ENCODE measurements at regions not wholly inside any gene's neighbourhood (a gene's known extent, or its start where the extent isn't known, plus 50 kb on each side); places are given as distances from the start of the nearest gene placed in this dataset.
A peak's percentile ranks its signal among the peaks of the same experiment; 100 is the strongest.

GRCh38 chr2:216927163-216927562 is 67.3 kb upstream of the TNP1 start:
- no peaks in the 10 kb centered on the region for H3K27me3 ChIP-seq
- no peak overlapping the region for H3K27ac ChIP-seq
- no peak overlapping the region for H3K4me3 ChIP-seq
- no peaks in the 10 kb centered on the region; a peak in 1 of 22 replicates for H3K9me3 ChIP-seq (replicated peaks in 1 of 11)
- H3K9ac ChIP-seq, result no peak overlapping the region
- peak overlapping the region in 1 of 11 experiments; percentile 10; a peak in 1 of 22 replicates for H3K4me2 ChIP-seq
- TF ChIP-seq Cebpa-rat (IDR thresholded peaks at IDR 0.05), result no peak
- H4K20me1 ChIP-seq, result no peaks in the 10 kb centered on the region
- H3K36me3 ChIP-seq, result no peaks in the 10 kb centered on the region
- peaks cover 0 to 14% (median 9%) of the 10 kb centered on the region in 10 experiments; a peak in 14 of 20 replicates for H3K4me1 ChIP-seq

GRCh38 chr2:216925636-216926366 is 65.9 kb upstream of the TNP1 start:
- no peak overlapping the region for H3K27ac ChIP-seq
- H3K4me2 ChIP-seq, result no peak overlapping the region
- peaks cover 0 to 25% (median 22%) of the 10 kb centered on the region in 10 experiments; a peak in 14 of 20 replicates for H3K4me1 ChIP-seq
- TF ChIP-seq Cebpa-rat (IDR thresholded peaks at IDR 0.05), result no peak
- no peaks in the 10 kb centered on the region for H3K9me3 ChIP-seq (replicated peaks in 1 of 11)
- no peaks in the 10 kb centered on the region for H4K20me1 ChIP-seq
- no peak overlapping the region for H3K9ac ChIP-seq
- no peaks in the 10 kb centered on the region for H3K36me3 ChIP-seq
- H3K27me3 ChIP-seq, result no peaks in the 10 kb centered on the region
- no peak overlapping the region for H3K4me3 ChIP-seq

DNA sequence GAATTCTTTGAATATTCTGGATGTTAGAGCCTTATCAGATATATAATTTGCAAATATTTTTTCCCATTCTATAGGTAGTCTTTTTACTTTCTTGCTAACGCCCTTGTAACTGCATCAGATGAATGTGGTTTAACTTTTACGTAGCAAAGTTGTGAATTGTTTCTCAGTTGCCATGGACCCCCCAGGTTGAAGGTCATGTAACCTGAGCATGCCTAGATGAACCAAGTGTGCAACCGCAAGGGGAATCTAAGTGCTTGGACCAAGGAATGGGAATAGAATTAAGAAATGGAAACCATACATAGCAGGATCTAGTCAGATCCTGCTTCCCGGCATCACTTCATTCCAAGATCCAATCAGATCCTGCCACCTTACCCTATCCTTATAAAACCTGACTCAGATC is 65.1 kb upstream of the TNP1 start:
- Histone ChIP-seq H3K9ac (no peak overlapping the region), H3K27me3 (no peaks in the 10 kb centered on the region), H3K9me3 (replicated peaks in 1 of 11) (no peaks in the 10 kb centered on the region), H3K4me1 (peaks cover 0 to 33% (median 30%) of the 10 kb centered on the region in 10 experiments; a peak in 14 of 20 replicates), H3K4me2 (no peak overlapping the region), H3K4me3 (no peak overlapping the region), H3K27ac (no peak overlapping the region), H3K36me3 (no peaks in the 10 kb centered on the region), H4K20me1 (no peaks in the 10 kb centered on the region)
- TF ChIP-seq Cebpa-rat (IDR thresholded peaks at IDR 0.05), result no peak; a peak in 1 of 22 replicates

GRCh38 chr2:216923706-216924105 is 63.8 kb upstream of the TNP1 start:
- no peak overlapping the region for H3K4me2 ChIP-seq
- no peak overlapping the region for H3K9ac ChIP-seq
- H3K4me1 ChIP-seq, result peaks cover 0 to 42% (median 38%) of the 10 kb centered on the region in 10 experiments; a peak in 14 of 20 replicates
- H4K20me1 ChIP-seq, result no peaks in the 10 kb centered on the region
- H3K36me3 ChIP-seq, result no peaks in the 10 kb centered on the region
- H3K27me3 ChIP-seq, result no peaks in the 10 kb centered on the region
- H3K9me3 ChIP-seq (replicated peaks in 1 of 11), result no peaks in the 10 kb centered on the region
- no peak overlapping the region for H3K27ac ChIP-seq
- TF ChIP-seq Cebpa-rat (IDR thresholded peaks at IDR 0.05), result no peak
- no peak overlapping the region for H3K4me3 ChIP-seq

- 0 out of 22 replicates have a peak overlapping the region, but pooled peaks of 1 of the 11 experiments have one; percentile 4 for H3K27ac ChIP-seq
Observed at GRCh38 chr2:216922175-216922780, 62.4 kb upstream of the TNP1 start.

GRCh38 chr2:216920937-216921456 is 61.1 kb upstream of the TNP1 start:
- peak overlapping the region in 8 of 11 experiments; percentile 59 to 78 (median 64); a peak in 12 of 22 replicates for H3K4me2 ChIP-seq
- peaks cover 0 to 42% (median 38%) of the 10 kb centered on the region in 10 experiments; a peak in 14 of 20 replicates for H3K4me1 ChIP-seq
- H3K27me3 ChIP-seq, result no peaks in the 10 kb centered on the region
- no peaks in the 10 kb centered on the region for H3K36me3 ChIP-seq
- no peak overlapping the region for H3K27ac ChIP-seq
- H4K20me1 ChIP-seq, result no peaks in the 10 kb centered on the region
- no peaks in the 10 kb centered on the region for H3K9me3 ChIP-seq (replicated peaks in 1 of 11)
- no peak overlapping the region for H3K4me3 ChIP-seq
- H3K9ac ChIP-seq, result no peak overlapping the region
- no peak for TF ChIP-seq Cebpa-rat (IDR thresholded peaks at IDR 0.05)

More at GRCh38 chr2:216922175-216922780, 62.4 kb upstream of the TNP1 start:
- Histone ChIP-seq H3K4me1 (peaks cover 0 to 42% (median 38%) of the 10 kb centered on the region in 10 experiments; a peak in 14 of 20 replicates), H3K9me3 (replicated peaks in 1 of 11) (no peaks in the 10 kb centered on the region), H3K4me3 (no peak overlapping the region), H3K9ac (no peak overlapping the region), H3K36me3 (no peaks in the 10 kb centered on the region), H3K27me3 (no peaks in the 10 kb centered on the region), H3K4me2 (peak overlapping the region in 9 of 11 experiments; percentile 0 to 78 (median 61); a peak in 16 of 22 replicates), H4K20me1 (no peaks in the 10 kb centered on the region)
- TF ChIP-seq Cebpa-rat (IDR thresholded peaks at IDR 0.05), result no peak

GRCh38 chr2:216920143-216920876 is 60.4 kb upstream of the TNP1 start:
- peaks cover 0 to 42% (median 38%) of the 10 kb centered on the region in 10 experiments; a peak in 14 of 20 replicates for H3K4me1 ChIP-seq
- no peak overlapping the region for H3K4me3 ChIP-seq
- peak overlapping the region in 9 of 11 experiments; percentile 9 to 78 (median 63); a peak in 17 of 22 replicates for H3K4me2 ChIP-seq
- no peaks in the 10 kb centered on the region for H3K27me3 ChIP-seq
- H3K27ac ChIP-seq, result no peak overlapping the region
- H3K9me3 ChIP-seq (replicated peaks in 1 of 11), result no peaks in the 10 kb centered on the region
- H4K20me1 ChIP-seq, result no peaks in the 10 kb centered on the region
- no peak for TF ChIP-seq Cebpa-rat (IDR thresholded peaks at IDR 0.05)
- no peaks in the 10 kb centered on the region for H3K36me3 ChIP-seq
- H3K9ac ChIP-seq, result no peak overlapping the region

DNA sequence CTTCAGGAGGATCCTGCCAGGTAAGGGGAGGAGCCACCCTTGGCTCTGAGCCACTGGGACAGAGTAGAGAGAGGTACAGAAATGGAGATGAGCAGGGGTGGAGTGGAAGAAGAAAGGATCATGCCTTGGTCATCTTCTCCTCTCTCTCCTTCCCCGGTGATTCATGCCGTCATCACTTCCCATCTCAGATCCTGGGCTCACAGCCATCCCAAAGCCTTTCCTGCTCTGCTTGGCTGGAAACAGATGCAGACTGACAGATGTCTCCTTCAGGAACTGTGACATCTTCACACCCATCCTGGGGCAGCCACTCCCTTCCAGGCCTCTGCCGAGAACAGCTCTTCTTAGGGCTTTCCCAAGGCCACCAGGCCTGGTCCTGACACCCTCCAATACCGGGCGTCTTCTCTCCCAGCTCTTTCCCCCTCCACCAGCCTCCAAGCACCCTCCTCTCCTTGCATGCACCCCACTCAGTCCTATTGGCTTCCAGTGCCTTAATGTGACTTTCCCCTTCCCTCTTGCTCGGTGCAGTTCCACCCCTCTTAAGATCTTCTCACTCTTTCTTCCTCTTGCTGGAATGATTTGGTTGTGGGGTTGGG is 58.3 kb upstream of the TNP1 start:
- Histone ChIP-seq H3K36me3 (no peaks in the 10 kb centered on the region), H4K20me1 (no peaks in the 10 kb centered on the region), H3K9ac (no peak overlapping the region), H3K4me1 (peaks cover 0 to 41% (median 38%) of the 10 kb centered on the region in 10 experiments; a peak in 14 of 20 replicates), H3K4me3 (no peak overlapping the region), H3K4me2 (no peak overlapping the region), H3K27me3 (no peaks in the 10 kb centered on the region), H3K9me3 (replicated peaks in 1 of 11) (no peaks in the 10 kb centered on the region), H3K27ac (no peak overlapping the region)
- TF ChIP-seq Cebpa-rat (IDR thresholded peaks at IDR 0.05), result no peak

Measured in BLaER1 treated with 17β-estradiol and CSF1 and Interleukin-3, amounts not matched to agents 10 nM and 100 nM (cell line).